K562 (cell line): ENCODE measurements at regions not wholly inside any gene's neighbourhood (a gene's known extent, or its start where the extent isn't known, plus 50 kb on each side); places are given as distances from the start of the nearest gene placed in this dataset.

Experiments
- BCOR ChIP-seq: fragments of 450-650 bp; IDR thresholded peaks from 2 replicates; pipeline ENCODE4 v1.6.1; 2016
- BRF2 ChIP-seq: IDR thresholded peaks from 3 replicates; pipeline ENCODE4 v1.6.1; 2011; ENCODE audit warnings: borderline replicate concordance, mild to moderate bottlenecking; ENCODE audit not compliant: insufficient read length, insufficient read depth
- CREBBP ChIP-seq: IDR thresholded peaks from one replicate; pipeline ENCODE4 v1.6.1; 2012; ENCODE audit warnings: low read depth, mild to moderate bottlenecking, control low read depth, inconsistent platforms, low read length
- EZH2 ChIP-seq: IDR thresholded peaks from 2 replicates; pipeline ENCODE4 v1.6.1; 2012; ENCODE audit warnings: low read depth, mild to moderate bottlenecking, inconsistent platforms, low read length, borderline replicate concordance
- REST ChIP-seq, 2 experiments: fragments of 450-650 bp; formaldehyde crosslinking in 1 of 2; IDR thresholded peaks; 2 replicates each; pipeline versions ENCODE4 v1.4.0 to v1.6.1; 2014 to 2020; ENCODE audit warnings: mild to moderate bottlenecking in 2 of 2, borderline replicate concordance in 1 of 2, low read depth in 1 of 2
- SMARCA5 ChIP-seq: fragments of 450-650 bp; IDR thresholded peaks from 2 replicates; pipeline ENCODE4 v1.6.1; 2016
- TAF1 ChIP-seq: IDR thresholded peaks from 2 replicates; pipeline ENCODE4 v1.6.1; 2011; ENCODE audit warnings: mild to moderate bottlenecking, low read length, moderate library complexity; ENCODE audit not compliant: insufficient read depth, control insufficient read depth, severe bottlenecking; ENCODE audit errors: extremely low read depth
- TCF7 ChIP-seq: sonication (generic); IDR thresholded peaks from 2 replicates; pipeline ENCODE4 v1.6.1; 2016; ENCODE audit warnings: antibody characterized with exemption, borderline replicate concordance
- TCF7L2 ChIP-seq: fragments of 150-350 bp; IDR thresholded peaks from 2 replicates; pipeline ENCODE4 v1.6.1; 2016; ENCODE audit warnings: low read depth, mild to moderate bottlenecking, low read length, moderate library complexity
- ZKSCAN8 ChIP-seq: fragments of 200-800 bp; sonication (Bioruptor generic); IDR thresholded peaks from 2 replicates; pipeline ENCODE4 v1.6.1; 2016; ENCODE audit warnings: missing genetic modification characterization, missing compliant biosample characterization
- ZNF133 ChIP-seq: fragments of 250-450 bp; sonication (Bioruptor Pico); IDR thresholded peaks from 2 replicates; pipeline ENCODE4 v1.4.0; 2020; ENCODE audit warnings: mild to moderate bottlenecking
- ZNF384 ChIP-seq: IDR thresholded peaks from 2 replicates; pipeline ENCODE4 v1.6.1; 2012; ENCODE audit warnings: low read depth, low read length, improper control_type of control experiment

- TF ChIP-seq TAF1 (no peak), SMARCA5 (no peak), BRF2 (no peak), TCF7L2 (no peak), ZNF384 (no peak), EZH2 (no peak), CREBBP (no peak), BCOR (no peak), ZKSCAN8 (CRISPR knock-in tag) (no peak), REST (IDR thresholded peaks at IDR 0.05; ENCODE audit: borderline replicate concordance) (no peak), REST (CRISPR knock-in tag; IDR thresholded peaks at IDR 0.05; ENCODE audit: low read depth) (no peak), TCF7 (no peak), ZNF133 (CRISPR knock-in tag) (no peak)
These were observed 422.2 kb downstream of the MTX2 start for GRCh38 chr2:176691471-176691870.
